NT2/D1 (cell line): ENCODE measurements at regions not wholly inside any gene's neighbourhood (a gene's known extent, or its start where the extent isn't known, plus 50 kb on each side); places are given as distances from the start of the nearest gene placed in this dataset.

Source experiments
- SUZ12 ChIP-seq: IDR thresholded peaks from 2 replicates; pipeline ENCODE4 v1.6.1; 2011; ENCODE audit not compliant: insufficient read length, insufficient read depth; ENCODE audit errors: extremely low read depth
- YY1 ChIP-seq: IDR thresholded peaks from 2 replicates; pipeline ENCODE4 v1.6.1; 2011; ENCODE audit not compliant: insufficient read length, insufficient read depth

GRCh38 chr5:175261526-175261925, 182.5 kb downstream of the DRD1 start:
- TF ChIP-seq YY1 (no peak), SUZ12 (no peak)
